ENCODE measurements at regions not wholly inside any gene's neighbourhood (a gene's known extent, or its start where the extent isn't known, plus 50 kb on each side); places are given as distances from the start of the nearest gene placed in this dataset.

DNA sequence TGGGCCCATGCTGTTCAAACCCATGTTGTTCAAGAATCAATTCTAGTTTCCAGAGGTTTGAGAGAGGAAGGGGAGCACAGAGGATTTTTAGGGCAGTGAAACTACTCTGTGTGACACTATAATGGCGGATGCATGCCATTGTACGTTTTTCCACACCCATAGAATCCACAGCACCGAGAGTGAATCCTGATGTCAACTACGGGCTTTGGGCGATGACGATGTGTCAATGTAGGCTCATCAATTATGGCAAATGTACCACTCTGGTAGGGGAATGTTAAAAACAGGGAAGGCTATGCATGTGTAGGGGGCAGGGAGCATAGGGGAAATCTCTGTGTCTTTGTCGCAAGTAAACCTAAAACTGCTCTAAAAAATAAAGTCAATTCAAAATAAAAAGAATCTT, 70.7 kb upstream of the UBAC2 start:
- H3K27ac ChIP-seq (ENCODE audit: low read depth, low read length, poor library complexity, severe bottlenecking): no peak overlapping the region
- H3K27me3 ChIP-seq (ENCODE audit: insufficient read depth, low read length): peaks cover 6% of the 10 kb centered on the region; the same call in 1 of the 2 replicates
- no peak overlapping the region for H3K4me2 ChIP-seq (ENCODE audit: low read length)
- no peaks in the 10 kb centered on the region for H3F3A ChIP-seq (ENCODE audit: insufficient read depth, low read length)
- H3K79me2 ChIP-seq (ENCODE audit: insufficient read depth, low read length): no peaks in the 10 kb centered on the region
- H3K36me3 ChIP-seq (ENCODE audit: insufficient read depth, low read length): no peaks in the 10 kb centered on the region
- no peaks in the 10 kb centered on the region for H4K20me1 ChIP-seq (ENCODE audit: insufficient read depth, low read length)
- TF ChIP-seq, protein P1, sequence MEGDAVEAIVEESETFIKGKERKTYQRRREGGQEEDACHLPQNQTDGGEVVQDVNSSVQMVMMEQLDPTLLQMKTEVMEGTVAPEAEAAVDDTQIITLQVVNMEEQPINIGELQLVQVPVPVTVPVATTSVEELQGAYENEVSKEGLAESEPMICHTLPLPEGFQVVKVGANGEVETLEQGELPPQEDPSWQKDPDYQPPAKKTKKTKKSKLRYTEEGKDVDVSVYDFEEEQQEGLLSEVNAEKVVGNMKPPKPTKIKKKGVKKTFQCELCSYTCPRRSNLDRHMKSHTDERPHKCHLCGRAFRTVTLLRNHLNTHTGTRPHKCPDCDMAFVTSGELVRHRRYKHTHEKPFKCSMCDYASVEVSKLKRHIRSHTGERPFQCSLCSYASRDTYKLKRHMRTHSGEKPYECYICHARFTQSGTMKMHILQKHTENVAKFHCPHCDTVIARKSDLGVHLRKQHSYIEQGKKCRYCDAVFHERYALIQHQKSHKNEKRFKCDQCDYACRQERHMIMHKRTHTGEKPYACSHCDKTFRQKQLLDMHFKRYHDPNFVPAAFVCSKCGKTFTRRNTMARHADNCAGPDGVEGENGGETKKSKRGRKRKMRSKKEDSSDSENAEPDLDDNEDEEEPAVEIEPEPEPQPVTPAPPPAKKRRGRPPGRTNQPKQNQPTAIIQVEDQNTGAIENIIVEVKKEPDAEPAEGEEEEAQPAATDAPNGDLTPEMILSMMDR (IDR thresholded peaks at IDR 0.05; ENCODE audit: low read length): no peak
- TF ChIP-seq EZH2 (IDR thresholded peaks at IDR 0.05; ENCODE audit: borderline replicate concordance, low read length): no peak
- no peak overlapping the region for H3K9ac ChIP-seq (ENCODE audit: low read length)
- H3K9me3 ChIP-seq (ENCODE audit: low read length): no peaks in the 10 kb centered on the region
- H3K4me3 ChIP-seq (ENCODE audit: low read depth, low read length, poor library complexity, severe bottlenecking): no peak overlapping the region
- H3K4me1 ChIP-seq (ENCODE audit: insufficient read depth, low read length, severe bottlenecking): no peaks in the 10 kb centered on the region
- no peaks in the 10 kb centered on the region for H3K9me2 ChIP-seq (ENCODE audit: low read depth, low read length)
- no peak overlapping the region for H2AFZ ChIP-seq (ENCODE audit: low read length)

DNA sequence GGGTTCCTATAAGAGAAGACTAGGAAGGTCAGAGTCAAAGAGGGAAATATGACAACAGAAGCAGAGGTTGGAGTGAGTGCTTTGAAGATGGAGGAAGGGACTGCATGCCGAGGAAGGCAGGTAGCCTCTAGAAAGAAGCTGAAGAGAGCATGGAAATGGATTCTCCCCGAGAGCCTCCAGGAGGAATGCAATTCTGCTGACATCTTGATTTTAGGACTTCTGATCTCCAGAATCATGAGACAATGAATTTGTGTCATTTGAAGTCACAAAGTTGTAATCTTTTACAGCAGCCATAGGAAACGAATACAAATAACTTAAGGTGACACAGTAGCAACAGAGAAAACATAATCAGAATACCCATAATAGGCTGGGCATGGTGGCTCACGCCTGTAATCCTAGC, 69.2 kb upstream of the UBAC2 start:
- Histone ChIP-seq H3K4me3 (ENCODE audit: low read depth, low read length, poor library complexity, severe bottlenecking) (no peak overlapping the region), H3K4me1 (ENCODE audit: insufficient read depth, low read length, severe bottlenecking) (no peaks in the 10 kb centered on the region), H3K27ac (ENCODE audit: low read depth, low read length, poor library complexity, severe bottlenecking) (no peak overlapping the region), H3K4me2 (ENCODE audit: low read length) (no peak overlapping the region), H3K79me2 (ENCODE audit: insufficient read depth, low read length) (no peaks in the 10 kb centered on the region), H3F3A (ENCODE audit: insufficient read depth, low read length) (no peaks in the 10 kb centered on the region), H3K9me2 (ENCODE audit: low read depth, low read length) (no peaks in the 10 kb centered on the region), H3K27me3 (ENCODE audit: insufficient read depth, low read length) (peaks cover 6% of the 10 kb centered on the region; the same call in 1 of the 2 replicates), H3K36me3 (ENCODE audit: insufficient read depth, low read length) (no peaks in the 10 kb centered on the region), H4K20me1 (ENCODE audit: insufficient read depth, low read length) (no peaks in the 10 kb centered on the region), H3K9me3 (ENCODE audit: low read length) (no peaks in the 10 kb centered on the region), H2AFZ (ENCODE audit: low read length) (no peak overlapping the region), H3K9ac (ENCODE audit: low read length) (no peak overlapping the region)
- no peak for TF ChIP-seq EZH2 (IDR thresholded peaks at IDR 0.05; ENCODE audit: borderline replicate concordance, low read length)
- TF ChIP-seq, protein P1 (IDR thresholded peaks at IDR 0.05; ENCODE audit: low read length): no peak

DNA sequence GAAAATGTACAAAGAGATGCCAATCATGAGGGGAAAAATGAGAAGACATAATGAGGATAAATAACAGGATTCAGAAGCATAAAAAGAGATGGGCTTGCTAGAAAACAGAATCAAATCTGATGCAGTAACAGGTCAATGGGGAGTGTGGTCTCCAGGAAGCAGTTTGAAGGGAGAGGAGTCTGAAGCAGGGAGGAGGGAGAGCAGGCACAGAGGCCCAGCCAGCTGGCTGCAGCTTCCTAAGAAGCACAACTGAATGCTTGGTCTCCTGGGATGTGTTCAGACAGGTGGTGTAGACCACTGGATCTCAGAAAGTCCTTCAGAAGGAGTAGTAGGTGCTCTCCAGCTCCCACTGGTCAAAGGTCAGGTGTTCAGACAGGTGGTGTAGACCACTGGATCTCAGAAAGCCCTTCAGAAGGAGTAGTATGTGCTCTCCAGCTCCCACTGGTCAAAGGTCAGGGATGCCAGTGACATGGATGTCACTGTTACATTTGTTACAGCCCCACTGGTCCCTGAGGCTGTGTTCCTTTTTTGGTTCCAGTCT, 68.3 kb upstream of the UBAC2 start:
- no peaks in the 10 kb centered on the region for H3F3A ChIP-seq (ENCODE audit: insufficient read depth, low read length)
- TF ChIP-seq, protein P1 (IDR thresholded peaks at IDR 0.05; ENCODE audit: low read length): no peak
- TF ChIP-seq EZH2 (IDR thresholded peaks at IDR 0.05; ENCODE audit: borderline replicate concordance, low read length): no peak
- no peak overlapping the region for H3K4me2 ChIP-seq (ENCODE audit: low read length)
- no peaks in the 10 kb centered on the region for H4K20me1 ChIP-seq (ENCODE audit: insufficient read depth, low read length)
- H2AFZ ChIP-seq (ENCODE audit: low read length): no peak overlapping the region
- no peaks in the 10 kb centered on the region for H3K9me2 ChIP-seq (ENCODE audit: low read depth, low read length)
- H3K4me3 ChIP-seq (ENCODE audit: low read depth, low read length, poor library complexity, severe bottlenecking): no peak overlapping the region
- no peaks in the 10 kb centered on the region for H3K9me3 ChIP-seq (ENCODE audit: low read length)
- H3K36me3 ChIP-seq (ENCODE audit: insufficient read depth, low read length): no peaks in the 10 kb centered on the region
- no peaks in the 10 kb centered on the region for H3K79me2 ChIP-seq (ENCODE audit: insufficient read depth, low read length)
- H3K27me3 ChIP-seq (ENCODE audit: insufficient read depth, low read length): peaks cover 6% of the 10 kb centered on the region; the same call in 1 of the 2 replicates
- no peak overlapping the region for H3K27ac ChIP-seq (ENCODE audit: low read depth, low read length, poor library complexity, severe bottlenecking)
- no peaks in the 10 kb centered on the region for H3K4me1 ChIP-seq (ENCODE audit: insufficient read depth, low read length, severe bottlenecking)
- no peak overlapping the region for H3K9ac ChIP-seq (ENCODE audit: low read length)
